H1 (cell line): ENCODE measurements at regions not wholly inside any gene's neighbourhood (a gene's known extent, or its start where the extent isn't known, plus 50 kb on each side); places are given as distances from the start of the nearest gene placed in this dataset.

Experiments
- CTCF ChIP-seq, 3 experiments: IDR thresholded peaks; 1 replicate in 2 of 3; 2 replicates in 1 of 3; pipeline versions ENCODE4 v1.5.1 to v1.6.1; 2011; ENCODE audit warnings: low read length in 3 of 3, mild to moderate bottlenecking in 3 of 3, inconsistent platforms in 2 of 3, low read depth in 1 of 3, moderate library complexity in 1 of 3; ENCODE audit not compliant: insufficient read depth in 1 of 3; ENCODE audit errors: control extremely low read depth in 1 of 3
- SRF ChIP-seq: IDR thresholded peaks from 2 replicates; pipeline ENCODE4 v1.6.1; 2011; ENCODE audit warnings: mild to moderate bottlenecking, low read depth, low read length, moderate library complexity
- TCF12 ChIP-seq: IDR thresholded peaks from 2 replicates; pipeline ENCODE4 v1.6.1; 2011; ENCODE audit warnings: low read depth, mild to moderate bottlenecking, low read length

GRCh38 chr15:69880571-69881301 lies 217.0 kb downstream of the TLE3 start (continued):
- TF ChIP-seq CTCF (IDR thresholded peaks at IDR 0.05; ENCODE audit: control extremely low read depth in 1 of 3, insufficient read depth in 1 of 3, low read depth in 1 of 3, low read length in 3 of 3), result no peak
- TF ChIP-seq TCF12, result no peak
- no peak for TF ChIP-seq SRF
- TF ChIP-seq, all 59 proteins: peak for 0
